GM12873 (cell line): ENCODE measurements at regions not wholly inside any gene's neighbourhood (a gene's known extent, or its start where the extent isn't known, plus 50 kb on each side); places are given as distances from the start of the nearest gene placed in this dataset.

Experiments used
- TF ChIP-seq, protein P1 (sequence below): IDR thresholded peaks from 2 replicates; pipeline ENCODE4 v1.5.1; 2012; ENCODE audit warnings: low read depth, mild to moderate bottlenecking, moderate library complexity, low read length, control low read depth; ENCODE audit not compliant: insufficient read depth; ENCODE audit errors: missing control alignments

- TF ChIP-seq, protein P1, sequence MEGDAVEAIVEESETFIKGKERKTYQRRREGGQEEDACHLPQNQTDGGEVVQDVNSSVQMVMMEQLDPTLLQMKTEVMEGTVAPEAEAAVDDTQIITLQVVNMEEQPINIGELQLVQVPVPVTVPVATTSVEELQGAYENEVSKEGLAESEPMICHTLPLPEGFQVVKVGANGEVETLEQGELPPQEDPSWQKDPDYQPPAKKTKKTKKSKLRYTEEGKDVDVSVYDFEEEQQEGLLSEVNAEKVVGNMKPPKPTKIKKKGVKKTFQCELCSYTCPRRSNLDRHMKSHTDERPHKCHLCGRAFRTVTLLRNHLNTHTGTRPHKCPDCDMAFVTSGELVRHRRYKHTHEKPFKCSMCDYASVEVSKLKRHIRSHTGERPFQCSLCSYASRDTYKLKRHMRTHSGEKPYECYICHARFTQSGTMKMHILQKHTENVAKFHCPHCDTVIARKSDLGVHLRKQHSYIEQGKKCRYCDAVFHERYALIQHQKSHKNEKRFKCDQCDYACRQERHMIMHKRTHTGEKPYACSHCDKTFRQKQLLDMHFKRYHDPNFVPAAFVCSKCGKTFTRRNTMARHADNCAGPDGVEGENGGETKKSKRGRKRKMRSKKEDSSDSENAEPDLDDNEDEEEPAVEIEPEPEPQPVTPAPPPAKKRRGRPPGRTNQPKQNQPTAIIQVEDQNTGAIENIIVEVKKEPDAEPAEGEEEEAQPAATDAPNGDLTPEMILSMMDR, result no peak
Measured at GRCh38 chr6:28775052-28775376, 148.8 kb downstream of the TRIM27 start.

DNA sequence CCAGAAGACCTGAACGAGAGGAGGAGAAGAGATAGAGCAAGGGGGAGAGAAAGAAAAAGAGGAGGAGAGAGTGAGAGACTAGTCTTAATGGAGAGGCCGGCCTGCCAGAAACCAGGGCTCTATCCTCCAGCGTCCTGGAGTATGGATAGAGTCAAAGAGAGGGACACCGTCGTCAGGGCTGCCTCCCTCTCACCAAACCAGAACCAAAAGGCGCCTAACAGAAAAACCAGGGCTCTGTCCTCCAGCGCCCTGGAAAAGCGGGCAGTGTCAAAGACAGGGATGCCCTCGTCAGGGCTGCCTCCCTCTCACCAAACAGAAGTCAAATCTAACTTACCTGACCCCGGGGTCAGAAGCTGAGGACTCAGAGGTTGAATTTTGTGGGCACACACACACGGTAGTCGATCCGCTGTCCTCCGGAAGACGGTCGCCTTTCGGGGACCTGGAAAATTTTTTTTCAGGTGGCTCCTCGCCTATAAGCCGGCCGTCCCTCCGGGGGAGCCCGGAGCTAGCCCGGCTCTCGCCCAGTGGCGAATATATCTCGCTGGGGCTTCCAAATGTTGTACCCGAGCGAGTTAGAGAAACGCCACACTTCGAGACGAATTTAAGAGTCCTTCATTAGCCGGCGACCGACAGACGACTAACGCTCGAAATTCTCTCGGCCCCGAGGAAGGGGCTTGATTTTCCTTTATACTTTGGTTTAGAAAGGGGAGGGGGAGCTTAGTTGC, 148.2 kb downstream of the TRIM27 start:
- TF ChIP-seq, protein P1, result no peak

- TF ChIP-seq, protein P1, result no peak
Measured at GRCh38 chr6:28776269-28777146, 147.3 kb downstream of the TRIM27 start.

- TF ChIP-seq, protein P1, result no peak
Measured at GRCh38 chr6:28777147-28777461, 146.7 kb downstream of the TRIM27 start.

DNA sequence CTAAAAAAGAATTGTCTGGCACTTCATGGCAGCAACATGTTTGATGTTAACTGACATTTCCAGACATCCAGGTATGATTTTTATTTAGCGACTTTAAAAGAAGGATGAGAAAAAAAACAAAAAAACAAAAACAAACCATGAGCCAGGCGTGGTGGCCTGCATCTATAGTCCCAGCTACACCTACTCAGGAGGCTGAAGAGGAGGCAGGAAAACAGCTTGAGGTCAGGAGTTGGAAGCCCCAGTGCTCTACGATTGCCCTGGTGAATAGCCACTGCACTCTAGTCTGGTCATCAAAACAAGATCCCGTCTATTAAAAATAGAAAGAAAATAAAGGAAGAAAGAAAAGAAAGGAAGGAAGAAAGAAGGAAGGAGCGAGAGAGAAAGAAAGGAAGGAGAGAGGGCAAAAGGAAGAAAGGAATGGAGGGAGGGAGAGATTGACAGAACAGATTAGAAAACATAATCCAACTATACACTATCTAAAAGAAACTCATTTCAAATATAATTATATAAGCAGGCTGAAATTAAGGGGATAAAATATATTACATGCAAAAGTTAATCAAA, 141.6 kb downstream of the TRIM27 start:
- TF ChIP-seq, protein P1, result no peak

DNA sequence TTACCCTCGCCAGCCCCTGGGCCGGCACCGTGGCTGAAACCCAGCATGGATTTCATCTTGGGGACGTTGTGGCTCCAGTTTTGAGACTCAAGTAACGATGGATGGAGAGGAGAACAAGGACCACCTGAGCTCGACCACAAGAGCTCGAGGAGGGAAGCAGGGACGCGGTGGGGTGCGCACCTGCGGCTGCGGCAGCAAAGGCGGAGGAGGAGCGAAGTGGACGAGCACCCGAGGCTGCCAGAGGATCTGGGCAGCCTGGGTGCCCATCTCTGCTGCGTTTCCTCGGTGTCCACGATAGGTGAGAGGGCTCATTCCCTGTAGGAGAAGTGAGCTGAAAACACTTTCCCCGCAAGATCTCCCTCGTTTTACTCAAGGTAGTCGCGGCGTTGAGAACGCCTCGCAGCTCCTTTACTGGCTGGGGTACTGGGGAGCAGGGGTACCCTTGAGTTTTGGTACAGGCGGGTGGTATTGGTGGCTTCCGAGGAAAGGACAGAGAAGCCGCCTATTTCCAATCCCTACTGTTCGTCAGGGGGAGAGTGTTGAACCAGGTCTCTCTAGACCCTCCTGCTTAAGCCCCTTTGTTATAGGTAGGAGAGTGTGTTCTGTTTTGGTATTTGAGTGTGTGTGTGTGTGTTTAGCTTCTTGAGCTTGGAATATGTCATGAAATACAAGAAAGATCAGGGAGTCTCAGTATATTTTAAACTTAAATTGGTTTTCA, 137.7 kb downstream of the TRIM27 start:
- TF ChIP-seq, protein P1, result no peak
